Liver (tissue), 8 donors: ENCODE measurements at regions not wholly inside any gene's neighbourhood (a gene's known extent, or its start where the extent isn't known, plus 50 kb on each side); places are given as distances from the start of the nearest gene placed in this dataset.

Source experiments
- DNase-seq: peaks from one replicate; pipeline ENCODE4 v3.0.0-alpha.2; 2017; ENCODE audit warnings: low spot score
- H3K27ac ChIP-seq, 2 donors: one replicate each; pipeline ENCODE4 v1.7.0; 2013; ENCODE audit warnings: inconsistent platforms in 2 of 2, low read length in 2 of 2, control low read depth in 1 of 2, low read depth in 1 of 2, mild to moderate bottlenecking in 1 of 2
- H3K27me3 ChIP-seq, 4 donors: one replicate each; pipeline versions ENCODE4 v1.6.1 to v1.7.0; 2013; ENCODE audit warnings: low read length in 3 of 4, inconsistent platforms in 1 of 4, mild to moderate bottlenecking in 1 of 4, moderate library complexity in 1 of 4; ENCODE audit not compliant: control insufficient read depth in 4 of 4, insufficient read depth in 4 of 4
- H3K36me3 ChIP-seq, 4 donors: one replicate each; pipeline versions ENCODE4 v1.6.1 to v1.7.0; 2013; ENCODE audit warnings: low read length in 3 of 4, mild to moderate bottlenecking in 3 of 4, low read depth in 1 of 4, moderate library complexity in 1 of 4; ENCODE audit not compliant: control insufficient read depth in 4 of 4, insufficient read depth in 3 of 4
- H3K4me1 ChIP-seq, 4 donors: one replicate each; pipeline versions ENCODE4 v1.6.1 to v1.7.0; 2013; ENCODE audit warnings: low read length in 3 of 4, mild to moderate bottlenecking in 3 of 4, moderate library complexity in 1 of 4; ENCODE audit not compliant: control insufficient read depth in 4 of 4, insufficient read depth in 4 of 4
- H3K4me3 ChIP-seq, 3 donors: one replicate each; pipeline versions ENCODE4 v1.6.1 to v1.7.0; 2013; ENCODE audit warnings: low read length in 3 of 3, control low read depth in 1 of 3, low read depth in 1 of 3, mild to moderate bottlenecking in 1 of 3
- H3K9ac ChIP-seq, 2 donors: one replicate each; pipeline ENCODE4 v1.7.0; 2013; ENCODE audit warnings: low read length in 2 of 2, mild to moderate bottlenecking in 2 of 2, moderate library complexity in 2 of 2, control low read depth in 1 of 2, low read depth in 1 of 2
- H3K9me3 ChIP-seq, 4 donors: one replicate each; pipeline versions ENCODE4 v1.6.1 to v1.7.0; 2013; ENCODE audit warnings: low read length in 3 of 4; ENCODE audit not compliant: control insufficient read depth in 4 of 4
- ATF3 ChIP-seq: IDR thresholded peaks from 2 replicates; pipeline ENCODE4 v1.6.1; 2016; ENCODE audit warnings: antibody characterized with exemption
- CTCF ChIP-seq: fragments of 150-350 bp; IDR thresholded peaks from 2 replicates; pipeline ENCODE4 v1.5.1; 2017; ENCODE audit warnings: improper control_type of control experiment, low read depth, low read length; ENCODE audit not compliant: missing input control
- EGR1 ChIP-seq, 2 donors: IDR thresholded peaks; 2 replicates each; pipeline ENCODE4 v1.6.1; 2016 to 2018; ENCODE audit warnings: antibody characterized with exemption in 2 of 2, low read depth in 2 of 2
- FOXA1 ChIP-seq: IDR thresholded peaks from 2 replicates; pipeline ENCODE4 v1.6.1; 2016; ENCODE audit warnings: antibody characterized with exemption
- FOXA2 ChIP-seq: IDR thresholded peaks from 2 replicates; pipeline ENCODE4 v1.6.1; 2016; ENCODE audit warnings: antibody characterized with exemption
- GABPA ChIP-seq, 2 donors: IDR thresholded peaks in 1 of 2; conservative IDR thresholded peaks in 1 of 2; 2 replicates each; pipeline ENCODE4 v1.6.1; 2016; ENCODE audit warnings: antibody characterized with exemption in 2 of 2, mild to moderate bottlenecking in 1 of 2, moderate library complexity in 1 of 2
- HNF4A ChIP-seq, 2 donors: conservative IDR thresholded peaks; 2 replicates each; pipeline ENCODE4 v1.6.1; 2016; ENCODE audit warnings: antibody characterized with exemption in 2 of 2, mild to moderate bottlenecking in 2 of 2
- HNF4G ChIP-seq: IDR thresholded peaks from 2 replicates; pipeline ENCODE4 v1.6.1; 2016; ENCODE audit warnings: antibody characterized with exemption
- JUND ChIP-seq, 2 donors: IDR thresholded peaks; 2 replicates each; pipeline ENCODE4 v1.6.1; 2016; ENCODE audit warnings: antibody characterized with exemption in 2 of 2
- MAX ChIP-seq: IDR thresholded peaks from 2 replicates; pipeline ENCODE4 v1.6.1; 2016; ENCODE audit warnings: antibody characterized with exemption
- NR2F2 ChIP-seq: IDR thresholded peaks from 2 replicates; pipeline ENCODE4 v1.6.1; 2016; ENCODE audit warnings: antibody characterized with exemption
- RAD21 ChIP-seq, 2 donors: IDR thresholded peaks; 2 replicates each; pipeline ENCODE4 v1.6.1; 2016; ENCODE audit warnings: antibody characterized with exemption in 2 of 2, mild to moderate bottlenecking in 2 of 2
- REST ChIP-seq: IDR thresholded peaks from 2 replicates; pipeline ENCODE4 v1.6.1; 2016; ENCODE audit warnings: antibody characterized with exemption, mild to moderate bottlenecking
- RXRA ChIP-seq, 2 donors: IDR thresholded peaks; 2 replicates each; pipeline ENCODE4 v1.6.1; 2017 to 2018; ENCODE audit warnings: antibody characterized with exemption in 2 of 2, mild to moderate bottlenecking in 1 of 2
- SP1 ChIP-seq: IDR thresholded peaks from 2 replicates; pipeline ENCODE4 v1.6.1; 2018; ENCODE audit warnings: antibody characterized with exemption, mild to moderate bottlenecking
- TAF1 ChIP-seq: conservative IDR thresholded peaks from 2 replicates; pipeline ENCODE4 v1.6.1; 2016; ENCODE audit warnings: antibody characterized with exemption, mild to moderate bottlenecking
- YY1 ChIP-seq: IDR thresholded peaks from 2 replicates; pipeline ENCODE4 v1.6.1; 2016; ENCODE audit warnings: antibody characterized with exemption, mild to moderate bottlenecking
- ZBTB33 ChIP-seq: IDR thresholded peaks from 2 replicates; pipeline ENCODE4 v1.6.1; 2016; ENCODE audit warnings: antibody characterized with exemption
- WGBS: extraction: QIAGEN DNeasy Blood & Tissue Kit; methylation state at CpG from one replicate; pipeline ENCODE4 v1.1.7; 2013; 5-methylcytosine and 5-hydroxymethylcytosine counted together
- donor health status: healthy.
- donor health status: healthy.
- donor health status: healthy.
- donor health status: healthy.
- donor health status: healthy.

- H3K27ac ChIP-seq: no peak overlapping the region
- no peak for TF ChIP-seq ZBTB33
- TF ChIP-seq RXRA (IDR thresholded peaks at IDR 0.05): no peak
- no peak for TF ChIP-seq EGR1 (IDR thresholded peaks at IDR 0.05; ENCODE audit: low read depth in 2 of 2)
- no peak for TF ChIP-seq GABPA (IDR thresholded peaks at IDR 0.05 in 1 of 2, conservative IDR thresholded peaks at IDR 0.05 in 1 of 2)
- TF ChIP-seq REST: no peak
- no peak for TF ChIP-seq FOXA2
- no peak for TF ChIP-seq ATF3
- no peak for TF ChIP-seq SP1
- no peak for TF ChIP-seq HNF4G
- no peak for TF ChIP-seq HNF4A (conservative IDR thresholded peaks at IDR 0.05)
- TF ChIP-seq CTCF: no peak
- no peak for TF ChIP-seq NR2F2
- no peak for TF ChIP-seq FOXA1
- TF ChIP-seq RAD21 (IDR thresholded peaks at IDR 0.05): no peak
- TF ChIP-seq JUND (IDR thresholded peaks at IDR 0.05): no peak
- TF ChIP-seq TAF1: no peak
- no peak for TF ChIP-seq MAX
- TF ChIP-seq YY1: no peak
- no peaks in the 10 kb centered on the region for H3K4me1 ChIP-seq
- no peak overlapping the region for H3K9ac ChIP-seq
- 67% methylated on average over 19 of the region's 19 CpGs for WGBS
- H3K9me3 ChIP-seq: no peaks in the 10 kb centered on the region
- DNase-seq: no peak
- no peaks in the 10 kb centered on the region for H3K27me3 ChIP-seq
- no peaks in the 10 kb centered on the region for H3K36me3 ChIP-seq
- H3K4me3 ChIP-seq: no peak overlapping the region
Measured at GRCh38 chr12:131616043-131616700, 94.7 kb upstream of the SFSWAP start.
